Naive thymus-derived CD8-positive, alpha-beta T cell (primary cell): ENCODE measurements at regions not wholly inside any gene's neighbourhood (a gene's known extent, or its start where the extent isn't known, plus 50 kb on each side); places are given as distances from the start of the nearest gene placed in this dataset.

Source experiments
- ATAC-seq, 2 donors: fragments of 150-1000 bp; cut with Tn5 transposase in 1 of 2; sonication (Bioruptor Pico), chemical (Tn5 transposase) in 1 of 2; 1 replicate in 1 of 2; 2 replicates in 1 of 2; pipeline ENCODE4 v1.10.0; 2021; ENCODE audit warnings: mild to moderate bottlenecking in 2 of 2, moderate library complexity in 2 of 2
- POLR2A ChIA-PET: fragments of 350-600 bp; sonication (Branson Sonifier 250); formaldehyde crosslinking; loops from one replicate; lab custom pipeline; 2021; ENCODE audit warnings: antibody characterized with exemption; lab: Charles Lee
- DNase-seq, 10 donors: peaks; one replicate each; pipeline versions ENCODE4 v3.0.0 to v3.0.0-alpha.2; 2020 to 2022
- H3K27ac Mint-ChIP-seq, 10 donors: one replicate each; pipeline ENCODE4 v1.8.0; 2020 to 2022; ENCODE audit warnings: mild to moderate bottlenecking in 10 of 10, mixed read lengths in 10 of 10, moderate library complexity in 4 of 10, inconsistent platforms in 1 of 10
- H3K27me3 Mint-ChIP-seq, 5 donors: one replicate each; pipeline ENCODE4 v1.8.0; 2021 to 2022; ENCODE audit warnings: mixed read lengths in 5 of 5
- H3K36me3 Mint-ChIP-seq, 3 donors: one replicate each; pipeline ENCODE4 v1.8.0; 2020 to 2022; ENCODE audit warnings: mixed read lengths in 3 of 3, mild to moderate bottlenecking in 2 of 3, inconsistent platforms in 1 of 3
- H3K4me1 Mint-ChIP-seq, 4 donors: one replicate each; pipeline ENCODE4 v1.8.0; 2021 to 2022; ENCODE audit warnings: mixed read lengths in 4 of 4
- H3K4me3 Mint-ChIP-seq, 10 donors: one replicate each; pipeline ENCODE4 v1.8.0; 2020 to 2022; ENCODE audit warnings: mild to moderate bottlenecking in 10 of 10, mixed read lengths in 10 of 10, moderate library complexity in 6 of 10, inconsistent platforms in 1 of 10
- H3K9me3 Mint-ChIP-seq, 9 donors: one replicate each; pipeline ENCODE4 v1.8.0; 2020 to 2022; ENCODE audit warnings: mixed read lengths in 9 of 9, mild to moderate bottlenecking in 3 of 9, inconsistent platforms in 1 of 9, moderate library complexity in 1 of 9

DNA sequence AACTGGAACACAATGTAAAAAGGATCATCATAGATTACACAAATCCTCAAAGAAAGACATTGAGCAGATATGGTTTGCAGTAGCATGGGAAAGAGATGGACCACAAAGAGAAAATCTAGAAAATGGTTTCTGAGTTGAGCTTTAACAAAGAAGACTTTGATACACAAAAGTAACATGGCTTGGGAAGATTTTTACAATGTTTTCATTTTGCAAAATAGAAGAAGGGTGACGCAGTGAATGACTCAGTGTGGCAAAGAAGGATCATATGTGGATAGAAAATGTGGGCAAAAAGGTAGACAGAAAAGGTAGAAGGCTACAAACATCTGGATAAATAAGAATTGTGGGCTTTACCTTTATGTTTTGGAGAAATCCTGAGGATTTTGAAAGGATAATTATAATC lies 1220.5 kb downstream of the PCDH17 start:
- Mint-ChIP-seq H3K4me1 (no peaks in the 10 kb centered on the region), H3K36me3 (no peaks in the 10 kb centered on the region), H3K9me3 (peaks cover 0 to 8% (median 2%) of the 10 kb centered on the region in 9 donors), H3K27ac (no peak overlapping the region), H3K27me3 (peaks cover 0 to 6% (median 0%) of the 10 kb centered on the region in 5 donors), H3K4me3 (no peak overlapping the region)
- no peak for ATAC-seq
- POLR2A ChIA-PET, result no interaction called here
- DNase-seq, result no peak

DNA sequence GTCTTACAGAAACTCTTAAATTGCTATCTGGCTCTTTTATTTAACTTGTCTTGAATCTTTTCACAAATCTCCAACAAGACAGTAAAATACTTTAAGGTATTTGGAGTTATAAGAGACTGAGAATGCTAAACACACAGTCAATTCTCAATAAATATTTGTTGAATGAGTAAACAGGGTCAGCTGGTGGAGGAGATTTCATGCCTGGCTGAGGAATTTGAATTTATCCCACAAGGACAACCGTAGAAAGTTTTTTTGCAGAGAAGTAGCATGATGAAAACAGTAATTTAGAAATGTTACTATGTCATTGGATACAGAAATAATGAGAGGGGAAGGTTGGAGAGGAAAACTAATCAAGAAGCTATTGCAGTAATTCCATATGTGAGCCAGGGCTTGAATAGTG lies 1223.7 kb downstream of the PCDH17 start:
- peaks cover 0 to 7% (median 0%) of the 10 kb centered on the region in 5 donors for H3K27me3 Mint-ChIP-seq
- no peak overlapping the region for H3K4me3 Mint-ChIP-seq
- no peak for DNase-seq
- H3K4me1 Mint-ChIP-seq, result no peaks in the 10 kb centered on the region
- no peaks in the 10 kb centered on the region for H3K36me3 Mint-ChIP-seq
- ATAC-seq, result no peak
- H3K9me3 Mint-ChIP-seq, result peaks cover 0 to 9% (median 3%) of the 10 kb centered on the region in 9 donors
- POLR2A ChIA-PET, result no interaction called here
- H3K27ac Mint-ChIP-seq, result no peak overlapping the region

DNA sequence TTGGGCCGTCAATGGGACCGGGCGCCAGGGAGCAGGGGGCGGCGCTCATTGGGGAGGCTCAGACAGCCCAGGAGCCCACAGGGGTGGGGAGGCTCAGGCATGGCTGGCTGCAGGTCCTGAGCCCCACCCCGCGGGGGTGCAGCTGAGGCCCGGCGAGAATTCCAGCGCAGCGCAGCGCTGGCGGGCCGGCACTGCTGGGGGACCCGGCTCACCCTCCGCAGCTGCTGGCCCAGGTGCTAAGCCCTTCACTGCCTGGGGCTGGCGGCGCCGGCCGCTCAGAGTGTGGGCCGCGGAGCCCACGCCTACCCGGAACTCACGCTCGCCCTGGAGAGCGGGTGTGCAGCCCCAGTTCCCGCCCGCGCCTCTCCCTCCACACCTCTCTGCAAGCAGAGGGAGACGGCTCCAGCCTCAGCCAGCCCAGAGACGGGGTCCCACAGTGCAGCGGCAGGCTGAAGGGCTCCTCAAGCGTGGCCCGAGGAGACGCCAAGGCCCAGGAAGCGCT lies 1227.4 kb downstream of the PCDH17 start:
- no peaks in the 10 kb centered on the region for H3K36me3 Mint-ChIP-seq
- POLR2A ChIA-PET, result no interaction called here
- no peak for ATAC-seq
- peaks cover 0 to 11% (median 5%) of the 10 kb centered on the region in 9 donors for H3K9me3 Mint-ChIP-seq
- H3K27ac Mint-ChIP-seq, result no peak overlapping the region
- DNase-seq, result no peak
- H3K27me3 Mint-ChIP-seq, result peaks cover 0 to 4% (median 0%) of the 10 kb centered on the region in 5 donors
- H3K4me3 Mint-ChIP-seq, result no peak overlapping the region
- no peaks in the 10 kb centered on the region for H3K4me1 Mint-ChIP-seq

DNA sequence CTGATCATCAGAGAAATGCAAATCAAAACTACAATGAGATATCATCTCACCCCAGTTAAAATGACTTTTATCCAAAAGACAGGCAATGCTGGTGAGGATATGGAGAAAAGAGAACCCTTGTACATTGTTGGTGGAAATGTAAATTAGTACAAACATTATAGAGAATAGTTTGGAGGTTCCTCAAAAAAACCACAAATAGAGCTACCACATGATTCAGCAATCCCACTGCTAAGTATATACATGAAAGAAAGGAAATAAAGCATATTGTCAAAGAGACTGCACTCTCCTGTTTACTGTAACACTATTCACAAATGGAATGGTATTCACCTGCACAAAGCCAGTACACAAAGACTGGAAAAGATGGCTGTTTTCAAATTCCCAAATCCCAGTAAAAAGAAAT lies 1233.7 kb downstream of the PCDH17 start:
- Mint-ChIP-seq H3K9me3 (peaks cover 1 to 15% (median 6%) of the 10 kb centered on the region in 9 donors), H3K36me3 (no peaks in the 10 kb centered on the region), H3K27ac (no peak overlapping the region), H3K4me3 (no peak overlapping the region), H3K27me3 (no peaks in the 10 kb centered on the region), H3K4me1 (no peaks in the 10 kb centered on the region)
- POLR2A ChIA-PET, result no interaction called here
- no peak for DNase-seq
- no peak for ATAC-seq

DNA sequence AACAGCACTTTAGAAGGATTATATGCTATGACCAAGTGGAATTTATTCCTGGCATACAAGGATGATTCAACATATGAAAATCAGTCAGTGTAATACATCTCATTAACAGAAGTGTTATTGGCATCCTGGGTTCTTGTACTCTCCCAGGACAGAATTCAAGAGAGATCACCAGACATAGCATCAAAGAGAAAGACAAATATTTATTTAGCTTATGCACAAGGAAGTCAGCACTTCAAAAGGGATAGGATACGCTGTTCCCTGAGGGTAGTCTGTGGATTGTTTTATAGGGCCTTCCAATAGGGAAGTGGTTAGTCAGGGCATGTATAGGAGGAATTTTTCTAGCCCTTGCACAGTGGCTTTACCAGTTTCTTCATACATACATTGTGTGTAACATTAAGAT lies 1238.0 kb downstream of the PCDH17 start:
- POLR2A ChIA-PET, result no interaction called here
- ATAC-seq (no peak), DNase-seq (no peak)
- no peak overlapping the region for H3K27ac Mint-ChIP-seq
- H3K27me3 Mint-ChIP-seq, result no peaks in the 10 kb centered on the region
- H3K36me3 Mint-ChIP-seq, result no peaks in the 10 kb centered on the region
- no peaks in the 10 kb centered on the region for H3K4me1 Mint-ChIP-seq
- H3K4me3 Mint-ChIP-seq, result no peak overlapping the region
- H3K9me3 Mint-ChIP-seq, result peaks cover 0 to 29% (median 2%) of the 10 kb centered on the region in 9 donors

DNA sequence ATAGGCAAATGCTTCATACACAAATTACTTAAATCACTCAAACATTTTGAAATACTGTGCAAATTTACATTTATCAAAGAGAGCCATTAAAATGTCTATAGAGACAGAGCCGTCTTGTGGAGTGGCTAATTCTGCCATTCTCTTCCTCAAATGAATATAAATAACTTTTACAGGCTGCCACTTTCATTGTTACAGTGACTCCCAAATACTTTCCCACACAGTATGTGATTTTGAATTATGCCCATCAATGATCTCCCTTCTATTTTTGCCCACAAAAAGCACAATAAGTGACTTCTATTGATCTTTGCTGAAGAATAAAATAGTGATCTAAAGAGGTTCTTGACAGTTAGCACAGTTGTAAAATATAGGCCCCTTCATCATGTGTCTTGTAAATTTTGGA lies 1244.9 kb downstream of the PCDH17 start:
- POLR2A ChIA-PET, result no interaction called here
- Mint-ChIP-seq H3K36me3 (no peaks in the 10 kb centered on the region), H3K9me3 (peaks cover 0 to 11% (median 0%) of the 10 kb centered on the region in 9 donors), H3K4me3 (no peak overlapping the region), H3K4me1 (no peaks in the 10 kb centered on the region), H3K27ac (no peak overlapping the region), H3K27me3 (peaks cover 0 to 1% (median 0%) of the 10 kb centered on the region in 5 donors)
- DNase-seq (no peak), ATAC-seq (no peak)

DNA sequence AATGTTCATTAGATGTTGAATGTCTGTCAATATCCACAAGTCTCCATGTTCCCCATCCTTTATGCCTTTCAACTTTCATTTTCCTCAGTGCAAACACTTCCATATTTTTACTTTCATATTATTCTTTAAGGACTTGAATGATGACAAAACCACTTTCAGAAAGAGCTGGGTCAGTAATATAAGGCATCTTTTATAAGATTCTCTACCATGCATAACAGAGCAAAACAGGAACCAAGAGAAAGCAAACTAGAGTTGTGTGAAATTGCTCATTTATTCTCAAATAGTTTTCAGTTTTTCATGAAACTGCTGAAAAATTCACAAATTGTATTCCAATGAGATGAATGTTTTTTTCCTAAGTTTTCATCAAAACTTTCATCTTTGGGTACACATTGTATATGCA lies 1247.6 kb downstream of the PCDH17 start:
- ATAC-seq (no peak), DNase-seq (no peak)
- Mint-ChIP-seq H3K27ac (no peak overlapping the region), H3K36me3 (no peaks in the 10 kb centered on the region), H3K27me3 (peaks cover 0 to 1% (median 0%) of the 10 kb centered on the region in 5 donors), H3K4me1 (no peaks in the 10 kb centered on the region), H3K4me3 (no peak overlapping the region), H3K9me3 (peaks cover 0 to 4% (median 0%) of the 10 kb centered on the region in 9 donors)
- POLR2A ChIA-PET, result no interaction called here

DNA sequence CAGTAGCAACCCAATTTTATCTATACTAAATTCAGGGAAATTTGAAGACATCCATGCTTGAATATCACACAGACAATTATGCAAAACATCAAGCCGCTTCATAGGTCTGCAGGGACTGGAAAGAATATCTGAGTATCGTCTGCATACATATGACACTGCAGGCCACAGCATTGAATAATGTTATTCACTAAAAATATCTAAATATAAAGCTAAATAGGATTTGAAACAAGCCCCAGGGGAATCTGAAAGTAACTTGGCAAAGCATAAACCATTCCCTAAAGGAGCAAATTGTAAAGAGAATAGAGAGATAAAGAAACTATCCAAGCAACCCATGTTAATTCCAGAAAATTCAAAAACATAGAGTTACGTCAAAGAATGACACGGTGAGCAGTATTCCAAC lies 1251.0 kb downstream of the PCDH17 start:
- Mint-ChIP-seq H3K9me3 (peaks cover 0 to 5% (median 0%) of the 10 kb centered on the region in 9 donors), H3K4me3 (no peak overlapping the region), H3K27me3 (peaks cover 0 to 1% (median 0%) of the 10 kb centered on the region in 5 donors), H3K36me3 (no peaks in the 10 kb centered on the region), H3K4me1 (no peaks in the 10 kb centered on the region), H3K27ac (no peak overlapping the region)
- no peak for DNase-seq
- ATAC-seq, result no peak
- POLR2A ChIA-PET, result no interaction called here

DNA sequence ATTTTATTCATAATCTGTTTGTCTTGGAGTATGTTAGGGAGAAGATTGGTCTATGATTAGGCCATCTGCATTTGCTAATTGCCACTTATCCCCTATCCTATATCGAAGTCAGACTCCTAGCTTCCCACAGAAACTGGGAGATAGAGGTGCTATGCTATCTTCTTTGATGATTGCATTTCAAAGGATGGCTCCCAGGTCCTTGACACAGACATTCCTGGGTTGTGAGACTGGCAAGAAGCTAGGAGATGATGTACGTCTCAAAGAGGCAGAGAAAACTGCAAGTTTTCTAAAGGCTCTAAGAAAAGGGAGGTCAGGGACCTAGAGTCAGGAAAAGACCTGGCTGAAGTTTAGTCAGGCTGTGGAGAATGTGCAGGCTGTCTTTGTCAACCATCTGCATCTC lies 1251.9 kb downstream of the PCDH17 start:
- no peak overlapping the region for H3K27ac Mint-ChIP-seq
- H3K9me3 Mint-ChIP-seq, result peaks cover 0 to 5% (median 0%) of the 10 kb centered on the region in 9 donors
- DNase-seq (no peak), ATAC-seq (no peak)
- H3K36me3 Mint-ChIP-seq, result no peaks in the 10 kb centered on the region
- no peak overlapping the region for H3K4me3 Mint-ChIP-seq
- peaks cover 0 to 1% (median 0%) of the 10 kb centered on the region in 5 donors for H3K27me3 Mint-ChIP-seq
- POLR2A ChIA-PET, result no interaction called here
- no peaks in the 10 kb centered on the region for H3K4me1 Mint-ChIP-seq

DNA sequence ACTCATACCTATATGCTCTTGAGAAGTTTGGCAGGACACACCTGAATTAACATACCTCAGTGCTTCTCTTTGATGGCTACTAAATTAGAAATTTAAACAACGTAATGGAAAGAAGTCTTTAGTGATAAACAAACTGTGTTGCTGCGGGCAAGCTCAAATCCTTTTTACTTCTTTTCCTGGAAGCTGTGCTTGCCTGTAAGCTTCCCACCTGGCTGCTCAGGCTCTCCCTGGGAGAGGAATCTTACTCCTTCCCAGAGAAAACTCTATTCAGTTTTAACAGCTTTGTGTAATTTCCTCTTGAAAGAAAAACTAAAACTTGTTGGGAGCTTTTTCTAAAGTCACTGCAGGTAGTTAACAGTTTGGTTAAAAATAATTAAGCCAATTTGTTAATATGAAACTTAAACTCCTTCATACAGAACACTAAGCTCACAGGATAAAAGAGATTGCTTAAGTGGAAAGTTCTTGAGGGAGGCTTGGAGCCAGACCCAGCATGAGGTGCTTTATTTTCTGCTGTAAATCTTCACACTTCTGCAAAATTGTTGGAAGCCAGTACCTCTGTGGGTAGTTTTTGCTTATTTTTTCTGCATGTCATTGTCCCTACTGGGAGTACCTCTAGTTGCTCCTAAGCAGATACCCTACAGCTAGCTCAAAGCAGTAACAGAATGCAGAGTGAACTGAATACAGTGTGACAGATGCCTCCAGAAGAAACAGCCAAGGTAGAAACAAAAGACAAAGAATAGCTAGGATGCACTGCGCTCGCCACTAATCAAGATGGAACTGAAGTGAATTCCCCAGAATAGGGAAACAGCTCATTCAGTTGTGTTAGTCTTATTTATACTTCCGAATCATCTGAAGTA lies 1253.0 kb downstream of the PCDH17 start:
- Mint-ChIP-seq H3K9me3 (peaks cover 0 to 5% (median 0%) of the 10 kb centered on the region in 9 donors), H3K4me1 (no peaks in the 10 kb centered on the region), H3K4me3 (no peak overlapping the region), H3K27me3 (peaks cover 0 to 1% (median 0%) of the 10 kb centered on the region in 5 donors), H3K36me3 (no peaks in the 10 kb centered on the region), H3K27ac (no peak overlapping the region)
- POLR2A ChIA-PET, result no interaction called here
- no peak for DNase-seq
- ATAC-seq, result no peak

DNA sequence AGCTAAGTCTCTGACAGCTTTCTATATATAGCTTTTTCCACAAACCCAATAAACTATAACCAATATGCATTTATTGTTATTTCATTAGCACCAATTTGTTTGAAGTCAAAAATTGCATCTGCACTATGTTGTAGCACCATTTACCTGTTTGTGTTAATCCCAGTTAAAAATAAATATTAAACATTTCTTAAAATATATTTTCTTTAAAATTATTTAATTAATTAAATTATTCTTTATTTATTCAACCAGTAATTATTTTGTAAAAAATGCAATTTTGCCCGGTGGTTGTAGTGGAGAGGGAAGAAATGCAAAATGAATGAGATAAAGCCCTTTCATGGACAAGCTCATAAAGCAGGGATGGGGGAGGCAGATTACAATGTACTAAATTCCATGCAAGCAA lies 1257.9 kb downstream of the PCDH17 start:
- Mint-ChIP-seq H3K9me3 (peaks cover 0 to 8% (median 0%) of the 10 kb centered on the region in 9 donors), H3K27ac (no peak overlapping the region), H3K4me1 (no peaks in the 10 kb centered on the region), H3K36me3 (no peaks in the 10 kb centered on the region), H3K27me3 (no peaks in the 10 kb centered on the region), H3K4me3 (no peak overlapping the region)
- DNase-seq (no peak), ATAC-seq (no peak)
- POLR2A ChIA-PET, result no interaction called here

DNA sequence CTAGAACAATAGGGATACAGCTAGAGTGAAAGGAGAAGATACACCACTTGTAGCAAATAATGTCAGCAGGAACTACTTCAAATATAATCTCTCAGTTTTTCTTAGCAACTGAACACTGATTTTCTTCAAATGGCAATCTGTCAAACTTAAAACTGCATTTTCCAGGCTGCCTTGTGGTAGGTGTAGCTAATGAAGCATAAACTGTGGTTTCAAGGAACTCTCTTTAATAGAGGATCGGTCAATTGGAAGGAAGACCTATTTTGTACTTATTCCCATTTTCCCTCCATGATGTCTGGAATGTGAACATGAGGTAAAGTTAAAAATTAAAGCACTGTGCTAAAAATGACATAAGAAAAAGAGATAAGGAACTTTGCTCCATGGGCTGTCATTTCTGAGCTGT lies 1261.9 kb downstream of the PCDH17 start:
- H3K4me1 Mint-ChIP-seq, result no peaks in the 10 kb centered on the region
- H3K36me3 Mint-ChIP-seq, result no peaks in the 10 kb centered on the region
- no peak for DNase-seq
- peaks cover 0 to 8% (median 0%) of the 10 kb centered on the region in 9 donors for H3K9me3 Mint-ChIP-seq
- POLR2A ChIA-PET, result no interaction called here
- no peaks in the 10 kb centered on the region for H3K27me3 Mint-ChIP-seq
- H3K4me3 Mint-ChIP-seq, result no peak overlapping the region
- H3K27ac Mint-ChIP-seq, result no peak overlapping the region
- no peak for ATAC-seq

DNA sequence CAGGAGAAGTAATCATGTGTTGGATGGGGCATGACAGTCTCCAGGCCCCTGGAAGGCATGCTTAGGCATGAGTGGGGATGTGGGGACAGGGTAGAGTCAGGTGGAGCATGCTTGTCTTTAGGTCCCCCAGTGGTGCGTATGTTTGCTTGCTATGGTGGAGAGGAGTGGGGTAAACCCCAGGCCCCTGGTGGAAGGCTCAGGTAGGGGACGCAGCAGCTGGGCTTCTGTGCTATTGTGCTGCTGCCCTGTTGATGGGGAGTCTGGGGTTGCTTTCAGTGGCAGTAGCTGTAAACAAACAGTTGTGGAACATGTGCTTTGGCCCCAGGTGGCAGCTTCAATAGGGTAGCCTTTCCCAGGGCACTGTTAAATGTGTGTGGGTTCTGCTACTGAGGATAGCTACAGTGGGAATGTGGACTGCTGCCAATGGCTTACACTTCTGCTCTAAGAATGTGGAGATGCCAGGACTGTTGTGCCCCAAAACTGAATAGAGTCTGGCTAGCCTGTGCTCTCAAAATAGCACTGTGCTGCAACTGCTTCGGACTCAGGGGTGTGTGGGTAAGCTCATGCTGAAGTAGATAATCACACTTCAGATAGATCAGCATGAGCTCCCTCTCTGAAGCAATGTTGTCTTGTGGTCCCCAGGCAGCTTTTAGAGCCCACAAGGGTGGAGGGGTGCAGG lies 1257.3 kb downstream of the DIAPH3 start:
- H3K9me3 Mint-ChIP-seq, result peaks cover 0 to 7% (median 2%) of the 10 kb centered on the region in 9 donors
- H3K27ac Mint-ChIP-seq, result no peak overlapping the region
- POLR2A ChIA-PET, result no interaction called here
- H3K36me3 Mint-ChIP-seq, result no peaks in the 10 kb centered on the region
- DNase-seq, result no peak
- H3K4me1 Mint-ChIP-seq, result peaks cover 0 to 2% (median 0%) of the 10 kb centered on the region in 4 donors
- no peak for ATAC-seq
- H3K27me3 Mint-ChIP-seq, result no peaks in the 10 kb centered on the region
- no peak overlapping the region for H3K4me3 Mint-ChIP-seq
